Cardiac muscle cell (in vitro differentiated cells and primary cell): ENCODE measurements at regions not wholly inside any gene's neighbourhood (a gene's known extent, or its start where the extent isn't known, plus 50 kb on each side); places are given as distances from the start of the nearest gene placed in this dataset.

Experiments
- DNase-seq, 2 donors: peaks; one replicate each; pipeline versions ENCODE4 v3.0.0 to v3.0.0-alpha.2; 2010 to 2017; ENCODE audit warnings: low read depth in 1 of 2, low spot score in 1 of 2
- H3K27ac ChIP-seq: fragments of 200-600 bp; sonication (generic); 2 replicates; pipeline ENCODE4 v1.5.1; 2016
- H3K27me3 ChIP-seq: fragments of 200-600 bp; sonication (generic); 2 replicates; pipeline ENCODE4 v1.6.0; 2016; ENCODE audit warnings: control low read depth
- H3K36me3 ChIP-seq: fragments of 200-600 bp; sonication (generic); 2 replicates; pipeline ENCODE4 v1.5.1; 2016; ENCODE audit warnings: control low read depth
- H3K4me1 ChIP-seq: fragments of 200-600 bp; sonication (generic); 2 replicates; pipeline ENCODE4 v1.8.1; 2017; ENCODE audit warnings: low read depth, mild to moderate bottlenecking, mixed run types
- H3K4me3 ChIP-seq: fragments of 200-600 bp; sonication (generic); 2 replicates; pipeline ENCODE4 v1.5.1; 2016; ENCODE audit warnings: mild to moderate bottlenecking
- H3K9me3 ChIP-seq: fragments of 200-600 bp; sonication (generic); 2 replicates; pipeline ENCODE4 v1.5.1; 2017; ENCODE audit warnings: low read depth, mild to moderate bottlenecking, control low read depth
- CTCF ChIP-seq: IDR thresholded peaks from 2 replicates; pipeline ENCODE4 v1.5.1; 2012; ENCODE audit warnings: low read depth, mild to moderate bottlenecking, low read length

- no peaks in the 10 kb centered on the region for H3K27me3 ChIP-seq
- no peak for TF ChIP-seq CTCF
- no peak for DNase-seq
- H3K27ac ChIP-seq: no peak overlapping the region
- H3K36me3 ChIP-seq: no peaks in the 10 kb centered on the region
- no peaks in the 10 kb centered on the region for H3K9me3 ChIP-seq
- H3K4me1 ChIP-seq: no peaks in the 10 kb centered on the region
- H3K4me3 ChIP-seq: no peak overlapping the region
Measured at GRCh38 chr10:131396121-131397050, 84.9 kb upstream of the TCERG1L start.

GRCh38 chr10:131398166-131398565 lies 86.6 kb upstream of the TCERG1L start:
- Histone ChIP-seq H3K36me3 (no peaks in the 10 kb centered on the region), H3K27me3 (no peaks in the 10 kb centered on the region), H3K4me1 (no peaks in the 10 kb centered on the region), H3K9me3 (no peaks in the 10 kb centered on the region), H3K4me3 (no peak overlapping the region), H3K27ac (no peak overlapping the region)
- DNase-seq: no peak
- TF ChIP-seq CTCF: no peak

- no peak for DNase-seq
- no peak for TF ChIP-seq CTCF
Measured at GRCh38 chr10:131399981-131400380, 88.5 kb upstream of the TCERG1L start.

GRCh38 chr10:131400513-131400912 lies 89.0 kb upstream of the TCERG1L start:
- no peaks in the 10 kb centered on the region for H3K36me3 ChIP-seq
- no peaks in the 10 kb centered on the region for H3K9me3 ChIP-seq
- H3K4me1 ChIP-seq: no peaks in the 10 kb centered on the region
- no peak for TF ChIP-seq CTCF
- H3K27ac ChIP-seq: no peak overlapping the region
- no peak for DNase-seq
- no peaks in the 10 kb centered on the region for H3K27me3 ChIP-seq
- no peak overlapping the region for H3K4me3 ChIP-seq

More at GRCh38 chr10:131399981-131400380, 88.5 kb upstream of the TCERG1L start:
- Histone ChIP-seq H3K27me3 (no peaks in the 10 kb centered on the region), H3K27ac (no peak overlapping the region), H3K4me3 (no peak overlapping the region), H3K4me1 (no peaks in the 10 kb centered on the region), H3K9me3 (no peaks in the 10 kb centered on the region), H3K36me3 (no peaks in the 10 kb centered on the region)

DNA sequence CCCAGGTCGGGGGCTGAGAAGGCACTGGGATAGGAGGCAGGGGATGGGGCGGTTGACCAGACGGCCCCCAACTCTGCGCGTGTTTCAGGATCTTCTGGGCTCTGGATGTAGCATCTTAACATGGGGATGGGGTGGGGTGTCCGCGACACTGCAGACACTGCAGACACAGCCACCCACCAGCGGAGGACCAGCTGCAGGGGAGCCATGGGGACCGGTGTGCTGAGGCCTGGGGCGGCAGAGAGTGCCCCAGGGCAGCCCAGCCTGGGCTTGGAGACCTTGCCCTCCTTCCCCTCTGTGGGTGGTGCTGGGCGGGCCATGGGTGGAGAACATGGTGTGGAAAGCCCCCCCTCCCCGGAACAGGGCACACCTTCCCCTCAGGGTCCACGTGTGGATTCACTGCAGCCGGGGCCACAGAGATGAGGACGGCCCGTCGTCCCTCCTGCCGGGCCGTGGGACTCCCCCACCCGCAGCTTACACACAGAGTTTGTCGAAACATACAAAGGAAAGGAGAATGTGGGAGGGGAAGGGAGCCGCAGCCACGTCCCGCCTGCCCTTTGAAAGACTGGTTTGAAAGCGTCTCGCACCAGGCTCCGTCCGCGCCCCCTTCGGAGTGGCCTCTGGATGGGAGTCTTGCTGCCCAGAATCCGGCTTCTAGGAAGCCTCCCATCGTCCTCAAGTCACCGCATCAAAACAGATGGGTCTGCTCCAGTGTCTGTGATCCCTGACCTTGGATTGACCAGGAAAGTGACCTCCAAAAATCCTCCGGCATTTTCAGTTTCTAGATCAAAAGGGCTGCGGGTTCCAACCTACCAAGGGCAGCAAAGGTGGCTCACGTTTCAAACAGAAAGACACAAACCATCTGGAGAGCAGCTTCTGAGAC lies 91.5 kb upstream of the TCERG1L start:
- H3K36me3 ChIP-seq: no peaks in the 10 kb centered on the region
- no peak for DNase-seq
- no peaks in the 10 kb centered on the region for H3K9me3 ChIP-seq
- no peak overlapping the region for H3K27ac ChIP-seq
- H3K4me3 ChIP-seq: no peak overlapping the region
- H3K27me3 ChIP-seq: no peaks in the 10 kb centered on the region
- no peak for TF ChIP-seq CTCF
- no peaks in the 10 kb centered on the region for H3K4me1 ChIP-seq
